ENCODE measurements at regions not wholly inside any gene's neighbourhood (a gene's known extent, or its start where the extent isn't known, plus 50 kb on each side); places are given as distances from the start of the nearest gene placed in this dataset.
"Not testable (repeated sequence)": the region's sequence is repeated elsewhere in the genome, so short reads cannot be mapped to it uniquely, and the experiment has no call there.

GRCh38 chr10:124206616-124207015 lies 113.2 kb upstream of the CHST15 start:
- DNase-seq: no peak

GRCh38 chr10:124205432-124205831 lies 112.0 kb upstream of the CHST15 start:
- DNase-seq: no peak

GRCh38 chr10:124204726-124205125 lies 111.3 kb upstream of the CHST15 start:
- DNase-seq: no peak

DNA sequence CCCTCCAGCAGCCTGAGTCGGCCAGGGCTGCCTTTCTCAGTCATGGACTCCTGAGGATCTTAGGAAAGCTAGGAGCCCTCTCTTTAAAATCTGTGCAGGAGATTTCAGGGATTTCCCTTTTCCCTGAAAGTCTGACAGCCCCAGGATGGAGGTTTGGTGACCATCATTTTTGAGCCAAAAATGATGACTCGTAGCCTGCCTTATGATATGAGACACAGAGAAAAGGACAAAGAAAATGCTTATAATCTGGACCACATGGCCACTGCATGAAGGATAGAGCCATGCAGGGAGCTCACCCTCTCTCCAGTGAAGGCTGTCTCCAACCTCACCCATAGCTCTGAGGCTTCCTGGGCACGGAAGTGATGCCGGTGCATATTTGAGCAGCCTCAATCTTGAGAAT lies 106.6 kb upstream of the CHST15 start:
- DNase-seq: no peak

DNA sequence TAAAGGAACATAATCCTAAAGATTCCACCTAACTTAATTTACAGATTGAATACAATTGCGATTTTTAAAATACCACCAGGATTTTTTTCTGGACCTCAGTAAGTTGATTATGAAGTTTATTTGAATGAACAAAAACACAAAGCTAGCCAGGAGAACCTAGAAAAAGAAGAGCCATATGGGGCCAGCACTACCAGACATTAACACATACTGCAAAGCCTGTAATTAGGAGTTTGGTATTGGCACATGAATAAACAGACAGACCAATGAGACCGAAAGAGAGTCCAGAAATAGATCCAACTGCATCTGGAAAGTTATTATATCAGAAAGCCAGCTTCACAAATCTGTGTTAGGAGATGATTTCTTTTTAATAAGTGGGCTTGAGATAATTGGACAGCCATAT lies 105.5 kb upstream of the CHST15 start:
- DNase-seq: no peak

- no peak for DNase-seq
Measured at GRCh38 chr10:124198125-124198501, 104.7 kb upstream of the CHST15 start.

GRCh38 chr10:124197371-124198124 lies 104.2 kb upstream of the CHST15 start:
- DNase-seq: no peak

DNA sequence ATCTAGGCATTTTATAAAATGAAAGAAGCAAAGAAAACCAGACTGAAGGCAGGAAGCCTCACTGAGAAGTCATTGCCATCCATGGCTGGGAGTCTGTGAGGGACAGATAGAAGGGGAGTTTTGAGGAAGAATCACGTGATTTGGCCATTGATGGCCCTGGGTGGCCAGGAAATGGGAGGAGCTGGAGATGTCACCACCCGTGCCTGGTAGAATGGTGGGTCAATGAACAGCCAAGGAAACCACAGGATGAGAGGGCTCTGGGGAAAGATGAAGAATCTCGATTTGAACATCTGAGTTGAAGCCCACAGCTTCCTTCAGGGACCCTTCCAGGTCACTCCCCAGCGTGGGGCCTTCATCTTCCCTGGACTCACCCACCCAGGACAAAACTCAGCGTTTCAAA lies 103.3 kb upstream of the CHST15 start:
- no peak for DNase-seq

GRCh38 chr10:124194199-124194824 lies 100.9 kb upstream of the CHST15 start:
- DNase-seq: no peak

GRCh38 chr10:124193309-124193696 lies 99.9 kb upstream of the CHST15 start:
- no peak for DNase-seq

DNA sequence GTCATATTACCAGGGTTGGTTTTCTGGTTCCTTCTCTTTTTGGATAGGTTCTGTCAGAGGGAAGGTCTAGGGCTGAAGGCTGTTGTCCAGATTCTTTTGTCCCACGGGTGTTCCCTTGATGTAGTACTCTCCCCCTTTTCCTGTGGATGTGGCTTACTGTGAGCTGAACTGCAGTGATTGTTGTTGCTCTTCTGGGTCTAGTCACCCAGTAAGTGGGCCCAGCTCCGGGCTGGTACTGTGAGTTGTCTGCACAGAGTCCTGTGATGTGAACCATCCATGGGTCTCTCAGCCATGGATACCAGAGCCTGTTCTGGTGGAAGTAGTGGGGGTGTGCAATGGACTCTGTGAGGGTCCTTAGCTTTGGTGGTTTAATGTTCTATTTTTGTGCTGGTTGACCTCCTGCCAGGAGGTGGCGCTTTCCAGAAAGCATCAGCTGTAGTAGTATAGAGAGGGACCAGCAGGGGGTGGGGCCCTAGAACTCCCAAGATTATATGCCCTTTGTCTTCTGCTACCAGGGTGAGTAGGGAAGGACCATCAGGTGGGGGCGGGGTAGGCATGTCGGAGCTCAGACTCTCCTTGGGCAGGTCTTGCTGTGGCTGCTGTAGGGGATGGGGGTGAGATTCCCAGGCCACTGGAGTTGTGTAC lies 99.4 kb upstream of the CHST15 start:
- DNase-seq: not testable (repeated sequence)

DNA sequence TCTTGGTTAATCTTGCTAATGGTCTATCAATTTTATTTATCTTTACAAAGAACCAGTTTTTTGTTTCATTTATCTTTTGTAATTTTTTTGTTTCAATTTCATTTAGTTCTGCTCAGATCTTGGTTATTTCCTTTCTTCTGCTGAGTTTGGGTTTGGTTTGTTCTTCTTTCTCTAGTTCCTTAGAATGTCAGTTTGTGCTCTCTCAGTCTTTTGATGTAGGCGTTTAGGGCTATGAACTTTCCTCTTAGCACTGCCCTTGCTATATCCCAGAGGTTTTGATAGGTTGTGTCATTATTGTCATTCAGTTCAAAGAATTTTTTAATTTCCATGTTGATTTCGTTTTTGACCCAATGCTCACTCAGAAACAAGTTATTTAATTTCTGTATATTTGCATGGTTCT lies 97.1 kb upstream of the CHST15 start:
- DNase-seq: not testable (repeated sequence)

GRCh38 chr10:124186956-124187355 lies 93.6 kb upstream of the CHST15 start:
- DNase-seq: no peak

- DNase-seq: no peak
Measured at GRCh38 chr10:124185084-124185483, 91.7 kb upstream of the CHST15 start.

DNA sequence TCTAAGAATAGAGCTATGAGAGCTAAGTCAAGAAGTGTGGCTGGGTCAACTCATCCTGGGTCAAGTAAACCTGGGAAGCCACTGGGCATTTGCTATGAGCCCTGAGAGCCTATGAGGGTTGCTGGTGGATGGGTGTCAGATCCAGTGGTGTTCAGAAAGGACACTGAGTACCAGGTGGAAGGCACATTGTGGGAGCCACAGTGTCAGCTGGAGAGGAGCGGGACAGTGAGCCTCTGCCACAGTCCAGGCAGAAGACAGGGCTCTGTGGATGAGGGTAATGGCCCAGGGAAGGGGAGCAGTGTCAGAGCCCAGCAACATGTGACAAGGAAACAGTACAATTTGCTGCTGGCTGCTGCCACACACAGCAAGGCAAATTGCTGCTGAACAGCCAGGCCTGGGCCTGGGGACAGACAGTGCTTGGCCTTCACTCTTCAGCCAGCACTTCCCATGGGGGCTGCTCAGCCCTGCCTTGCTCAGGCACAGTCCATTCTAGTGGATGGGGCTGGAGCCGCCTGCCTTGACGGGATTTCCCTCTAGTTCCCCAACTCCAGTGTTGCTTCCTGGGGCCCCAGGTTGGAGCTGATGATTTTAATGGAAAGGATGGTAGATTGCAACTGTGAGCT lies 90.9 kb upstream of the CHST15 start:
- no peak for DNase-seq

DNA sequence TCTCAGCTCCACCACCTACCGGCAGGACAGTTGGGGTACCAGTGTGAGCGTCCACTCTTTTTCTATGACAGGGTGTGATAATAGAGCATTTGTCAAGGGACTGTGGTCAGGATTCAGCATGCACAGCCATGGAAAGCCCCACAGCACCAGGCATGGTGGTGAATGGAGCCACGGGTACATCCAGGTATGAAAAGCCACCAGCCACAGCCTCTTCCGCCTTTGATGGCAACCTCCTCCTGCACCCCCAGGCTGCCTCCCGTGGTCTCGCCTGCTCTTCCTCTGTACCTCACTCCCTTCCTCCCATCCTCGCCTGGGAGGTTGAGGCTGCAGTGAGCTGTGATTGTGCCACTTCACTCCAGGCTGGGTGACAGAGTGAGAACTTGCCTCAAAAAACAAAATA lies 90.2 kb upstream of the CHST15 start:
- DNase-seq: no peak

DNA sequence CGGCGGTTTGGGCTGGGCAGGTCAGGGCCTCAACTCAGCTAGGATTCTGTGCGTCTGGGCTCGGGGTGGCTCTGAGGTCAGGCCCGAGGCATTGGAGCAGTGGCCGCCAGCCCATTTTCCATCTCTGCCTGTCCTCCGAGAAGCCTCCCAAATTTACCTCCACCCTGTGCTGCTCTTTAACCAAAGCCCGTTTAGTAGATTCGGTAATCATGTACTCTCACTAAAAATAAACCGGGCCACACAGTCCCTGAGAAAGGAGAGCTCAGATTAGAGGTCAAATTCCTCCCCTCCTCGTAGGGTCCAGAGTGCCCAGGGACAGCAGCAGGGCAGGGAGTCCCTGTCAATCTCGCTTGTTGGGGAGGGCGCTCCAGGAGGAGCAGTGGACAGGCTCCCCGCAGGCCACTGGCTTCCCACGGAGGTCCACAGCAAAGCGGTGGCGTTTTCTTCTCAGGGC lies 88.7 kb upstream of the CHST15 start:
- DNase-seq: no peak

- no peak for DNase-seq
Measured at GRCh38 chr10:124181656-124182055, 88.3 kb upstream of the CHST15 start.

GRCh38 chr10:124180947-124181549 lies 87.7 kb upstream of the CHST15 start:
- DNase-seq: no peak

DNA sequence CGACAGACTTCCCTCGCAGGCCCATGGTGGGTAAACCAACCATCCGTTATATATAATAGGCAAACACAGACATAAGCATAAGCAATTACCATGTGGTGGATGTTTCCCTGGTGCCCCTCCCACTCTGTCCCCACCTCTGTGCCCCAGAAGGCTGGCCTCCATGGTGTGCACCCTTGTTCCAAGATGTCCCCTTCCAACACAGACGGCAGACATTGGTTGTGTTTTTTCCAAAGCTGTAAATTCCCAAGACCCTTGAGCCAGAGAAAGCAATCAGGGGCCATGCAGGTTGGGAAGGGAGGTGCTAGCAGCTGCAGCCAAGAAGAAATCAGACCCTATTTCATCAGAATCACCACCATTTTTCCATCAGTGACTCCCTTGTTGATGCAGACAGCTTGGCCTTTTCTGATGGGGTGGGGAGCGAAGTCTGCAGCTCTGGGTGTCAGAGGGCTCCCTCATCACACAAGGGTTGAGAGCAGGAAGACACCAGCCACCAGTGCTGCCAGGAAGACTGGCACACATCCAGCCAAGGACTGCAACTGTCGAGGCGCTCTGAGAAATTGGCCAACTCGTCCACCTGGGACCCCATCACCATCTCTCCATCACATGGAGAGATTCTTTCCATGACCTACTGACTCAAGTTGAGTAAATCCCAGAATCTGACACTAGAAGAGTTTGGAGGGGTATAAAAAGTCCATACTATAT lies 86.8 kb upstream of the CHST15 start:
- no peak for DNase-seq

GRCh38 chr10:124179308-124180043 lies 86.1 kb upstream of the CHST15 start:
- no peak for DNase-seq

- DNase-seq: no peak
Measured at GRCh38 chr10:124177180-124177518, 83.8 kb upstream of the CHST15 start.

Data from CD4-positive, alpha-beta T cell treated with Interferon gamma for 1 hour (primary cell).